GM21423 (cell line): ENCODE measurements at regions not wholly inside any gene's neighbourhood (a gene's known extent, or its start where the extent isn't known, plus 50 kb on each side); places are given as distances from the start of the nearest gene placed in this dataset.
A peak's percentile ranks its signal among the peaks of the same experiment; 100 is the strongest.

Experiments
- ATAC-seq: cut with Tn5 transposase; IDR thresholded peaks from one replicate; pipeline ENCODE4 v1.9.1; 2021; ENCODE audit warnings: mild to moderate bottlenecking, moderate library complexity; ENCODE audit not compliant: unreplicated experiment

GRCh38 chr15:91706322-91707032 is 147.0 kb upstream of the SLCO3A1 start:
- peak; percentile 86 for ATAC-seq

- no peak for ATAC-seq
These were observed 143.3 kb upstream of the SLCO3A1 start for GRCh38 chr15:91710080-91710698.

GRCh38 chr15:91711384-91712033 is 142.0 kb upstream of the SLCO3A1 start:
- no peak for ATAC-seq

- no peak for ATAC-seq
These were observed 141.2 kb upstream of the SLCO3A1 start for GRCh38 chr15:91712286-91712685.

GRCh38 chr15:91716536-91716935 is 137.0 kb upstream of the SLCO3A1 start:
- ATAC-seq = no peak

GRCh38 chr15:91717811-91718210 is 135.7 kb upstream of the SLCO3A1 start:
- ATAC-seq = no peak

GRCh38 chr15:91723959-91724358 is 129.5 kb upstream of the SLCO3A1 start:
- ATAC-seq = no peak

- ATAC-seq = no peak
These were observed 119.8 kb upstream of the SLCO3A1 start for GRCh38 chr15:91733661-91734060.

- no peak for ATAC-seq
These were observed 116.2 kb upstream of the SLCO3A1 start for GRCh38 chr15:91737151-91737818.

- ATAC-seq = no peak
These were observed 111.5 kb upstream of the SLCO3A1 start for GRCh38 chr15:91741986-91742385.

- no peak for ATAC-seq
These were observed 101.9 kb upstream of the SLCO3A1 start for GRCh38 chr15:91751611-91752010.

- ATAC-seq = no peak
These were observed 101.3 kb upstream of the SLCO3A1 start for GRCh38 chr15:91752081-91752785.

GRCh38 chr15:91759560-91759959 is 93.9 kb upstream of the SLCO3A1 start:
- no peak for ATAC-seq

- no peak for ATAC-seq
These were observed 87.8 kb upstream of the SLCO3A1 start for GRCh38 chr15:91765660-91766059.

GRCh38 chr15:91769476-91769875 is 84.0 kb upstream of the SLCO3A1 start:
- ATAC-seq = no peak

GRCh38 chr15:91769894-91770293 is 83.6 kb upstream of the SLCO3A1 start:
- no peak for ATAC-seq

- ATAC-seq = no peak
These were observed 77.4 kb upstream of the SLCO3A1 start for GRCh38 chr15:91776104-91776503.

GRCh38 chr15:91779960-91780359 is 73.5 kb upstream of the SLCO3A1 start:
- no peak for ATAC-seq

- ATAC-seq = no peak
These were observed 73.1 kb upstream of the SLCO3A1 start for GRCh38 chr15:91780387-91780786.

- ATAC-seq = no peak
These were observed 71.3 kb upstream of the SLCO3A1 start for GRCh38 chr15:91782221-91782620.

- ATAC-seq = no peak
These were observed 70.5 kb upstream of the SLCO3A1 start for GRCh38 chr15:91783008-91783407.
